Right renal cortex interstitium (tissue), 3 donors: ENCODE measurements at regions not wholly inside any gene's neighbourhood (a gene's known extent, or its start where the extent isn't known, plus 50 kb on each side); places are given as distances from the start of the nearest gene placed in this dataset.
A peak's percentile ranks its signal among the peaks of the same experiment; 100 is the strongest.

Experiments used
- DNase-seq, 3 donors: peaks; one replicate each; pipeline ENCODE4 v3.0.0-alpha.2; 2013; ENCODE audit warnings: low read depth in 3 of 3, low spot score in 2 of 3

DNA sequence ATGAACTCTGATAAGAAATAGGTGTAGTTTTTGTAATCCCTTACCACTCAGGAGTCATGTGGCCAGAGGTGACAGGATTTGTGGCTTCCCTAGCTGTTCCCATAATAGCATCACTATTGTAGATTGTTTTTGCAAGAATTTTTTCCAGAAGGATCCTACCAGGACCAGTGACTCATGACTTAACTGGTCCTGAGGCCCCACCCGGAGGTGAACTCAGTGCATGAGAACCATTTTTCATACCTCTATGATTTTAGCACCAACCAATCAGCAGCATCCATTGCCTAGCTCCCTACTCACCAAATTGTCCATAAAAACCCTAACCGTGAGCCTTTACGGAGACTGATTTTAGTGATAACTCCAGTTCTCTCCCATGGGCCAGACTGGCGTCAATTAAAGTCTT lies 484.8 kb downstream of the PSAT1 start:
- no peak for DNase-seq

DNA sequence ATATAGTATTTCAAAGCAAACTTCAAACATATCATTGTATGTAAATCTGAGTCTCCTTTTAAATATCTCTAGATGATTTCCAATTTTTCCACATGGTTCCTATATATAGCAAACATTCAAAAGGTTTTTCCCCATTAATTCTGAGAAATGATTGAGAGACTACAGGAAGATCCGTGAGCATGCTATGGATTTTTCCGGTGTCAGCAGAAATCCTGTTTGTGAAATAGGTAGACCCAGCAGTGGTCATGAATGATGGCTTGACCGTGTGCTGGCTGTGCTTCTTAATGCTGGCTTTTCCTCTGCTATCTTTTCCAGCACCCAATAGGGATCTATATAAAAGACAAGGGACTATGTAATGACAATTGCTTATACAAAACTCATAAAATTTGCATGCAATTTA lies 485.3 kb downstream of the PSAT1 start:
- no peak for DNase-seq

DNA sequence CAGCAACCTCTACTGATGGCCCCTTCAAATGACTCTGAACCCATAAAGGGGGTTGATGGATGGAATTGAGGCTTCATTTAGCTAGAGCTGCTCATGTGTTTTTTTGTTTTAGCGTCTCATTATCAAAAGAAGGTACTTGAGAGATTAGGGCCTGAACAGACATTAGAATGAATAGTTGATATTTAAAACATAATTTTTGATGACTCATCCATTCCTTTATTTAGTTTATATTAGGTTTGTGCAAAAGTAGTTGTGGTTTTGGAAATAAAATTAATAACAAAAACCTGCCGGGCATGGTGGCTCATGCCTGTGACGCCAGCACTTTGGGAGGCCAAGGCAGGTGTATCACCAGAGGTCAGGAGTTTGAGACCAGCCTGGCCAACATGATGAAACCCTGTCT lies 485.9 kb downstream of the PSAT1 start:
- DNase-seq, result no peak

DNA sequence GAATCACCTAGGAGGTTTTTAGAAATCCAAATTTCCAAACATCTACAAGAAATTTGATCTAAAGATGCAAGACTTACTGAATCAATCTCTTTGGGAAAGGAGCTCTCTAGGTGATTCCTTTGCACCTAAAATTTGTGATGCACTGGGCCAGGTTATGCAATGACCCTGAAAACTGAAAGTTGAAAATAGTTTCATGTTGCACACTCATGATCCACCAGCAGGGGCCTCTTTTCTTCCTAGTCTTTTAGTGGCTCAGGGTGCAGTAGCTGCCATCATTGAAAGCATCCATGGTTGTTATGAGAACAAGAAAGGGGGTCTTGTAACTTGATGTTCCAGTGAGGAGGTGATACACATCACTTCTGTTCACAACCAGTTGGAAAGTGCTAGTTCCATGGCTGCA lies 486.8 kb downstream of the PSAT1 start:
- no peak for DNase-seq

DNA sequence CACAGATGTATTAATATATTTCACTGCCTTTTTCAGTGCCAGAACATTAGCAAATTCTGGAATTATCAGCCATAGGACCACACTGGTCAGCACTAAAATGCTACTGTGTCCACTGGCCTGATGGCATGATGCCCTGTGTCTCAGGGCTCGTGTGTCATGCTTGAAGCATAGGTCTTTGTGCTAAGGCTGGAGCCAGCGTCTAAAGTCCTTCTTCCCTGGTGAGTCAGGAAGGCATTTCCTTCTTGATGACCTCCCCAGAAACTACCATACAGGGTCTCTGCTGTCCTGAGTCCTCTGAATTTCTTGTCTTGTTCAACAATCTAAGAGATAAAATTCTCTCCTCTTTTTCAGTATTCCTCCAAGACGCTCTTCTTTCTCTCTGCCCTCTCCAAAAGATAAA lies 489.9 kb downstream of the PSAT1 start:
- no peak for DNase-seq

DNA sequence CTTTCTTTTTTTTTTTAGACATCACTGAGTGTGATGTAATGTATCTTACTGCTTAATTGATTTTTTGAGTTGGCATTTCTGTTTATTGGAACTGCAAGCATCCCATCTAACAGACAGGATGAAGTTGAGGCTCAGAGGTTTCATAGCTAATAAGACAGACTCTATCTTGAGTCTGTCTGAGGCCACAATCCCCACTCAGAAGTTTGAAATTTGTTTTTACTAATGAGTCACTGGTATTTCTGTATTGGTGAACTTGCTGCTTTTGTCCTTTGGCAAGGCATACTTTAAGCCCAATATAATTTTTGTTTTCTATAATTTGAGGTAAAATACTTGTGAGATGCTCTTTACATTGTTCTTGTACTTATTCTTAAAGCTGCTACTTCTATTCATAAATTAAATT lies 491.2 kb downstream of the PSAT1 start:
- DNase-seq, result no peak

DNA sequence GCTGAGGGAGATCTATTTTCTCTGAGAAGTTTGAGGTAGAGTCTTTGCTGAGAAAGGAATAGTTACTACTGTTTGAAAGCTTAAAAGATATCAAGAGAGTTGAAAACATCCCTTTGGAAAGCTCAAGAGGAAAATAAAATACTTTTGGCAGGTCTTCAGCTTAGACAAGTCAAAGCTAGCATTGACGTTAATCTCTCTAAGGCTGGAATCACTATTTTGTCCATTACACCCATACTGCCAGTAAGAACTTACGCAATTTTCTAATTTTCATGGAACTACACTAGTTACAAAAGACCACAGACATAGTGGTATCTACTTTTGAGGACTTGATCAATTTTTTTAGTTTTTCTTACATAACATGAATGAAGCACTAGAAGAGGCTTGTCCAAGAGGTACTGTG lies 494.9 kb downstream of the PSAT1 start:
- DNase-seq, result no peak

DNA sequence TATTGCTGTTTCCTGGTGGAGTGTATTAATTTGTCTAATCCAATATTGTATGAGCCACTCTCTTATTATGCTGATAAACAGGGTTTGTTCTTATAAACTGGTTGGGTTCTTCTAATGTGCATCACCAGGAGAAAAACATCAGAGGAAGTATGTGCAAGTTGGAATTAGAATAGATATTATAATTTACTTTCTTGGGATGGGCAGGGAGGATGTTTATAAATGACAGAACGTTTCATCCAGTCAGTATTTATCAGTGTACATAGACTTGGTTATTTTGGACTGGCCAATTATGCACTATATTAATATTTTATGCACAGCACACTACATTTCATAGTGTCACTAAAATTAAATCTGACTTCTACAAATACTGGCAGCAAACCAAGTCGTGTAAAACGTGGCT lies 495.8 kb downstream of the PSAT1 start:
- no peak for DNase-seq

DNA sequence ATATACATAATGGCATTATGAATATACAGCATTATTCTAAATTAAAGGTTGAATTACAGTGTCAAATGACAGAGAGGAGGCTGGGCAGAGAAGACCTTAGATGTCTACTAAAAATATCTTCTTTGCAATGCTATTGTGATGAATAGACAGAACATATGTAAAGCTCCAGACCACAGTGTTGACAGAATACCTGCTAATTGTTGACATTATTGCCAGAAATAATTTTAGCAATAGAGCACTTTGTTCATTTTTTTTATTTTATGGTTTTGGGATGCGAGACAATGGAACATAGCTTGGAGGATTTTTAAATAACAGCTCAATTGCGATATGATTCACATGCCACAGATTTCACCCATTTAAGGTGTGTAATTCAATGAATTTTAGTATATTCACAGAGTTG lies 508.8 kb downstream of the PSAT1 start:
- DNase-seq, result no peak

DNA sequence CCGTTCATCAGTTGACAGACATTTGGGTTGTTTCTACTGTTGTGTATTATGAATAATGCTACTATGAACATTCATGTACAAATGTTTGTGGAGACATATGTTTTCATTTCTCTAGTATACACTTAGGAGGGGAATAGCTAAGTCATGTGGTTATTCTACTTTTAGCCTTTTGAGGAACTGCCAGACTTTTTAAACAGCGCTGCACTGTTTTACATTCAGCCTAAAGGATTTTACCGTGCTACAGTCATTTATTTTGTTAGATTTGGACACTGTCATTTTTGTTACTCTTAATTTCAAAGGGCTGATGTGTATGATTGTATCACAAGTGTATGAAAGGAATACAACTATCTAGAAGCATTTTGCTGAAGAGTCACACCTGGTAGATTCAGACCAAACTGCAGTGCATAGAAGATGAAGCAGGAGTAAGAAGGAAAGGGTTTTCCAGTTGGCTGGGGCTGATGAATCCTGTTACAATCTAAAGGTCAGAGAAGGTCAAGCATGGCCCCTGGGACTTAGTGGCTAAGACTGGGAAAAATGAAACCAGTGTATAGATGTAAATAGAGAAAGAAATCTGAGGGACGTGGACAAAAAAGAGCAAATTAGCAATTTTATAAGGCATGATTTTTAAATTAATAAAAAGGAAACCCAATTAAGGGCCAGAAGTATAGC lies 509.7 kb downstream of the PSAT1 start:
- DNase-seq, result peak in 1 of 3 donors; percentile 7

DNA sequence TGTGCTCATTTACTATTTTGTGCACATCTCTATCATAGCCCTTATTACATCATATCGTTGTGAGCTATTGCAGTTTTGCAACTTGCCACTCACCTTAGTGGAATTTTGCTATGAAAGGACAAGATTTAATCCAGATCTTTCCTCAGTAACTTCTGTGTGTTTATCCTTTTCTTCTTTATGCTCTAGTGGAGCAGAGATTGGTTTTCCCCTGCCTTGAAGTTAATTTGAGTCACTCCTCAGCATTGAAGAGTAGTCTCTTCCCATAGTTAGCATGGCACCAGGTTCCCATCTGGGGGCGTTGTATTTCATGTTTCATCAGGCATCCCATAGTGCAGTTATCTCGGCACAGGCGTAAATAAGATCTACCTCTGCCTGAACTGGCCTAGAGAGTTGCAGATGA lies 510.4 kb downstream of the PSAT1 start:
- DNase-seq, result no peak

DNA sequence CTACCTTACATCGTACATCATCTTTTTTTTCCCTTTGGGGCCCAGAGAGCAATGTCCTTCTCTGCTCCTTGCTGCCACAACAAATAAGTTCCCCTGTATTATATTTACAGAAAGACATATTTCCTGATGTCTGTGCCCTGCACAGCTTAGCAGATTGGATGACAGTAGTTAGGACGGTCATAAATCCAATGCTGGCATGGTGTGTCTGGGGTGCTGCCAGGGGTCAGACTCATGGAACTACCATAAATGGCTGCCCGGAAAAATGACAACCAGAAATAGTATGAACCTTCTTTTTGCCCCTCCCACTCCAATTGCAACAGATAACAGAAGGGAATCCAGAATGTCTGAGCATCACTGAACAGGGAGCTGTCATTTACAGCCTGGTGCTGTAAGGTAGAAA lies 511.1 kb downstream of the PSAT1 start:
- no peak for DNase-seq

DNA sequence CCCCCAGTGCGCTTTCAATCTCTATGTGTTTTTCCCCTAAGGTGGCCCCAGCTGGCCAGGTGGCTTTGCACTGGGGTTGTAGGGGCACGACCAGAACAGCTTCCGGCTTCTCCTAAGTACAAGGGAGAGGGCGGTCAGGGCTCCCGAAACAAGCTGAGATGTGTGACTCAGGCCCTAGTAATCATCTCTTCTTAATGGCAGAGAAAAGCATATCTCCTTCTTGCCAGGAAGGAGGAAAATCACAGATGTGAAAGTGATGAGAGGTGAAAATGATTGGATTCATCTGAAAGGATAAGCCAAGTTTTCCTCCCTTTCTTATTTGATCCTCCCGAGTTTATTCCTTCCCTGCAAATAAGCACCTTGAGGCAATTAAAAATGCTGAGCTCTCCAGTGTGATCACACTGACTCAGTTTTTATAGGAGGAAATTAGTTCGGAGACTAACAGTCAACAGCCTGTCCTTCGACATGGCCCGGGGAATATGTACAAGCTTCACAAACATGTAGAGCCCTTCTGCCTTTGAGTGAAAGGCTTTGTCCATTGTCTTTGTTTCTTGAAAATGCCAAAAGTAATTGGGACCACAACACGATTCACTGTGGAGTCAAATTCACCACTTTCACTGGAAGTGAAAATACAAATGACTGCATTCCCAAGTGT lies 514.8 kb downstream of the PSAT1 start:
- no peak for DNase-seq

DNA sequence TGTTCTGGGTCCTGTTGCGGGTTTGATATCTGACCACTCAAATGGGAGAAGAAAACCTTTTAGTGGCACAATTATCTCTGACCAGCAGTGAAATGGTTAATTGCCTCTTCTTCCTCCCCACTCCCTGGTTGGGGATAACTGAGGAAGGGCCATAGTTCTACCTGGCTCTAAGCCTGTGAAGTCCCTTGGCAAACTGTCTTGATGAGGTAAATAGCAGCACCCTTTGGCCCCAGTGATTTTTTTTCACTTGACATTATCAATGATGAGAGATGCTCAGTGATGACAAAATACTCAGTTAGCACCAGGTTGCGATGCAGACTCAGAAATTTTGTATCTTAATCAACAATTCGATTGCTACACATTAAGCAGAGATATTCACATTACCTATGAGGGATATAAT lies 515.7 kb downstream of the PSAT1 start:
- DNase-seq, result no peak

DNA sequence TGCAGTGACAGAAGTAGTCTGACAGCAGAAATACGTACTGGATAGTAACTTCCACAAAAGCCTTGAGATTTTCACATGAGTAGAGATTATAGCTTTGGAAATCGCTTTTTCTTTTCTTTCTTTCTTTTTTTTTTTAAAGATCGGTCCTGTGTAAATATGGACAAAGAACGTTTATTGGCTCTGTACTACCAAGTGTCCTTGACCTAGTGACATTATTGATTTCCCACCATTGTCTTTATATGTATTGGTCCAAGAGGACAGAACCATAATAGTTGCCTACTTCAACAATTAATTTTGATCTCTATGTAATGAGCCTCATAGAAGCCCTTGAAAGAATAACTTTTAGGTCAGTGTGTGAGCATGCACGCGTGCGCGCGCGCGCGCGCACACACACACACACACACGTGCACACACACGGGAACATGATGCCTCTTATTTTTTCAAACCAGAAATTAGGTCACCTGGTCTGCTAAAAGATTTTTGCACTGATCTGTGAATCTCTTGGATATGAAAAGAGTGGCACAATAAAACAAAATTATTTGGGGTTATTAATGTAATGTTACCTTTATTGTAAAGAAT lies 516.8 kb downstream of the PSAT1 start:
- DNase-seq, result no peak

DNA sequence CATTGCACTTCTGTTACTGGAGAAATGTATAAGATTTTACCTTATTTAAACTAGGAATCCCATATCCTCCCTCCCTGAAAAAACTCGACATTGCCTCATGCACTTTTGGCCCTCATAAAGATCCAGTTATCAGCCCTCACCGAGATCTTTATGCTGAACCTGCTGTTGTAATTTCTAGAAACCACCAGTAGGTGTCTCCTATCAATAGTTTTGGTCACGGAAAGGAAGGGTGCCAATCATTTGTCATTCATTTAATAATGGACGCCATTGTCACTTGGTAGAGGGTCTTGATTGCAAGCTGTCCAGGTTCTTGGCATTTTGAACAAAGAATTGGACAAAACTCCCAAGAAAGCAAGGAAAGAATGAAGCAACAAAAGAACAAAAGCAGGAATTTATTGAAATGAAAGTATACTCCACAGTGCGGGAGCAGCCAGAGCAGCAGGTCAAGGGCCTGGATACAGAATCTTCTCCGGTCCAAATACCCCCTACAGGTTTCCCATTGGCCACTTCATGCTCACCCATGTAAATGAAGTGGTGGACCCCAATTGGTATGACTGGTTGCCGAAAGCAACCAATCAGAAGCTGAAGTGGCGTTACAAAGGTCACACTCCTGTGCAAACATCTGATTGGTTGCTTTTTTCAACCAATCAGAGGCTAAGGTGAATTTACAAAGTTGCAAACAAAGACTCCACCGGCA lies 524.3 kb downstream of the PSAT1 start:
- no peak for DNase-seq

DNA sequence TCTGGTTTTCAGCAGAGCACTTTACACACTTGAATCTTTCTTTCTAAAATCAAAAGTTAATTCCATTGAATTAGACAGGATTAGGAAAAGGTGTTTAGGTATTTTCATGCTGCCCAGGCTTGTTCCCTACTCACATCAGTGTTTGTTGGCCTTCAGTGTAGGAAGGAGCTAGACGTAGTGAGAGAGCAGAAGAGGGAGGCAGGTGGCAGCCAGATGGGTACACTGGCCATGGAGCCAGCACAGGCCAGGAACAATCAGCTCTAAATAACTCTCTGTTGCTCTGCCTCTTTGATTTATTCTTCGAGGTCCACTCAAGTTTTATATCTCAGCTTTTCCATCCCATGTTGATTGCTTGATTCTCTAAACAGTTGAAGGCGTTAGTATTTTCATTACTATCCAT lies 529.6 kb downstream of the PSAT1 start:
- no peak for DNase-seq

DNA sequence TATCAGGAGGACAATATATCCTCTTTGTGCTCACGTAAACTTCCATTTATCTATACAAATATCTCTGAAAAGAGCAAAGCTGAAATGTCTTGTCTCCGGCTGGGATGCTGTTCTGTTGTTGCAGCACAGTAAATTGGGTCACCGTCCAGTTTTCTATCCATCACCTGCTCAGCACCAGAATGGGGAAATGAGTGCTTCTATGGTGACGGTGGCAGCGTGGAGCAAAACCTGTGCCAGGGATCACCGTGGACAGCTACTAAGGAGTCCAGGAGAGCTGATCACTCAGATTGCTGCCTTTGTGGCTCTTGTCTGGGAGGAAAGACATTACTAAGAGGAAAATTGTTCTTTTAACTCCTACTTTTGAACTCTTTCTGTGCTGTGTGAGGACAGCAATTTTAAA lies 531.6 kb downstream of the PSAT1 start:
- no peak for DNase-seq

DNA sequence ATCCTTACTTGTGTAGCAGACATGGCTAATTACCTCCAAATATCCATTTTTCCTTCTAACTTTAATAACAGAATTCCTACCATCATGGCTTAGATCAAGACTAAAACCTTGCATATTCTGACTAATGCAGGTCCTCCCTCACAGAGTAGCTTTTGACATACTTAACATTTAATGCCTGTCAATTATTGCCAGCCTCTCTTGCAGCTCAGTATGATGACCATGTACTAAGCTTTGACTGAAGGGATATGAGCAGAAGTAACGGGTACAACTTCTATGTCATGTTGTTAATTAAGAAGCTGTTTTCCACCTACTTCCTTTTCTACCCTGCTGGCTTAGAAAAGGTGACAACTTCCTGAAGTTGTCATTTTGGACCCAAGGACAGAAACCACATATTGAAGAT lies 533.4 kb downstream of the PSAT1 start:
- DNase-seq, result no peak

DNA sequence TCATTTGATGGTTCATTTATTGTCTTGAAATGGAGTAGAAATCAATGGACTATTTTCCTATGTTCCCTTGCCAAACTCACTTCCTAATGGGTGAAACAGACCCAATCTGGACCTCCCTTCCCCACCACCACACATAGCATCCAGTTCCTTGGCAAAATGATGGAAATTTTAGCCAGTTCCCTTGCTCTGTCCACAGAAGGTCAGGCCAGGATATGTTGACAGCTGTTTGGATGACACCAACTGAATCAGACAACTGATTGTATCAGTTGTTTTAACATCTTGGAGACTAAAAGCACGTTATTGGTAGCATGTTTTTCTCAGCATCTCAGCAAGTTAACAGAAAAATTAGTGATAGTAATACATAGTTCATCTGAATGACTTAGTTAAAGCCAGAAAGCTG lies 534.8 kb downstream of the PSAT1 start:
- no peak for DNase-seq

DNA sequence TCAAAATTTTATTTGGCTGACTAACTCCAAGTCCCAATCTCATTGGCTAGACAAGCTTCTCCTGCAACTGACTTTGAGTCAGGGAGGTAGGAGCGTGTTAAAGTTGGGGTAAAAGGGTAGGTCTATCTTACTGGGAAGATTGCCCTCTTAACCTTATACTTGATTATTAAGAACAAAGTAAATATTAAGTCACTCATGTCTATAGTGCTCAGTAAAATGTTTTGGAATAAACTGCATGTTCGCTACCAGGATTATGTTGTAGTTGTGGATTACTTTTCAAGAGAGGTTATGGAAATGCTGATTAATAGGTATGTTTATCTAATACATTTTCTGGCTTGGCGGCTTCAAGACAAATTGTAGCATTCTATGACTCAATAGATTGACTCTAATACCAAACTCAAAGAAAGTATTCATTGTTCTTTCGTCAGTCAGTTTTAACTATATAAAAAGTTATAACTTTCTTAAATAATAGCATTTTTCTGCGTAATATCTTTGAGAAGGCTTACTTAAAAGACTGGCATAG lies 539.1 kb downstream of the PSAT1 start:
- DNase-seq, result no peak

DNA sequence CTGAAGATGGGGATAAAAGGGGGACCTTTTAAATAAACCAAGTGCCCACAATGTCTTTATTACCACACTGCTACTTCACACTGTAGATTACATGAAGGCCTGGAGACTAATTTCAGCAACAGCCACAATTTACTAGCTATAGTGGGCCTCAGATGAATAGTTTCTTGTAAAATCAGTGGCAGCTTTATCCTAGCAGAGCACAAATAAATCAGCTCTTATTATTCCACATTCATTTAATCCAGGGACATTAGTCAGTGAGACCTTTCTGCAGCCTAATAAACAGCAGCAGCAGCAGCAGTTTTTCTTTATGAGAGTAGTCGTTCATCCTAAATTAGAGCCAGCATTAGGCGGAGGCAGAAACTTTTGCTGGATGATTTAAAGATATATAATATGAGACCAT lies 542.3 kb downstream of the PSAT1 start:
- no peak for DNase-seq
